ENCODE measurements at regions not wholly inside any gene's neighbourhood (a gene's known extent, or its start where the extent isn't known, plus 50 kb on each side); places are given as distances from the start of the nearest gene placed in this dataset.

DNA sequence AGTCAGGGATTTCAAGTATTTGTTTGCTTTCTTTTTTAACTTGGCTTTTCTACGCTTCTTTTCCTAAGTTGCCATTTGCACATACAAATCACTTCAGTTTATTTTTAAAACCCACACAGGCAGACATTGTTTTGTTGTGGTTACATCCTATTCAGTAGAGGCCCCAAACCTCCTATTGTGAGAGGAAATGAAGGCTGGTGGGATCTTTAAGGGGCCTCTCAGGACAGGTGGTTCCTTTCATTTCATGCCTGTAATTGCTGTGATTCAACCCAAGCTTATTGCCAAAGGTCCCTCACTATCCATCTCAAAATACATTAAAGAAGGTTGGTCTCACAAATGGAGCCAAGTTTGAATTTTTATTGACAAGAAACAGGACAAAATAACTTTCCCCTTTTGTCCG lies 257.1 kb downstream of the ADAMTS20 start:
- in situ Hi-C loops (cut with HindIII; ENCODE audit: low pct_ligation_motif_present, low pct_unique_long_range_greater_than_20kb, low sequenced_read_pairs): loop anchor here (25.0 kb wide), 2 partner anchors 508 to 833 kb away; no protein-coding TSS in a partner anchor
- DNase-seq: no peak

DNA sequence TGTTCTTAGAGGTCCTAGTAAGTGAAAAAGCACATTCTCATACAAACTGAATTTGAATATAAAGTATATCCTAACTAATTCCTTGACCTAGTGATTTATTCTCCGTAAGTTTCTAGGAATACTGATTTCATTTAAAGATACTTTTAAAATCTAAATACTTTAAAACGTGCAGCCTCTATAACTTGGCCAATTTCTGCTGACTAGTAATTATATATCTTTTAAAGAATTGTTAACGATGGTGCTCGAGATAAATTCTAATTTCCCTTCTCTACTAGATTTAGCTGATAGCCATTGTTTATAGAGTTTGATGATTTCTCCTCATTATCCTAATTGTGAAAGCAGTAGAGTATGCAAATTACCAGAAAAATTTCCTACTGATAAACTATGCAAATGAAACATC lies 257.9 kb downstream of the ADAMTS20 start:
- DNase-seq: no peak
- in situ Hi-C loops (cut with HindIII; ENCODE audit: low pct_ligation_motif_present, low pct_unique_long_range_greater_than_20kb, low sequenced_read_pairs): loop anchor here (25.0 kb wide), 2 partner anchors 507 to 832 kb away; no protein-coding TSS in a partner anchor

DNA sequence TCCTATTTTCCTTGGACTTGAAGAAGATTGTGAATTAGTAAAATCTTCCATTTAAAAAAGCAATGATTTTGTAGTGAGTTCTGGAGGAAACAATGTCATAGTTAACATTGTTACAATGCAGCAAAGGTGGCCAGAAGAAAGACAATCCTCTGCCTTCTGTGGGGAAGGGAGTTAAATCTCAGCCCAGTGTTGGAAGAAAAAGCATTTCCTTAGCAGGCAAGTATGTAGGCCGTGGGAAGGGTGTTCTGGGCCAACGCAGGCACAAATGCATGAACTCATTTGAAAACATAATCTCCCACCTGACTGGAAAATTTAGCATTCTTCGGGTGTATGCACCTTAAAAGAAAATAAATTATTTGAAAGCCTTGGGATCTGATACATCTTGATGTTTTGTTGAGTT lies 258.6 kb downstream of the ADAMTS20 start:
- DNase-seq: no peak
- in situ Hi-C loops (cut with HindIII; ENCODE audit: low pct_ligation_motif_present, low pct_unique_long_range_greater_than_20kb, low sequenced_read_pairs): loop anchor here (25.0 kb wide), 2 partner anchors 506 to 831 kb away; no protein-coding TSS in a partner anchor

DNA sequence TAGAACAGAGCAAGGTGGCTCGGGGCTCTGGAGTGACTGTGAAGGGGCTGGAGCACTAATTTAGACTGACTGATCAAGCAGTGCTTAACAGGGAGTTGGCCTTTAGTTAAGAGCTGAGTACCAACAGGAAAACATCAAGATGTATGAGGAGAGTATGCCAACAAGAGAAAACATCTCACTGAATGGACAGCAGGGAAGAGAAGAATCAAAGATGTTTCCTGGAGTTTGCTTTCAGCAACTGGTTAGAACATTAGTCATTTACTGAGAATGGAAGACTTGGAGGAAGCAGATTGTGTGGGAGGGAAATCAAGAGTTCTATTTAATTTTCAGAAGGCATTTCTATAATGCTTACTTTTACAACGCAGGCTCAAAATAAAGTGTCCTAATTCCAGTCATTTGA lies 259.3 kb downstream of the ADAMTS20 start:
- no peak for DNase-seq
- in situ Hi-C loops (cut with HindIII; ENCODE audit: low pct_ligation_motif_present, low pct_unique_long_range_greater_than_20kb, low sequenced_read_pairs): loop anchor here (25.0 kb wide), 2 partner anchors 505 to 830 kb away; no protein-coding TSS in a partner anchor

GRCh38 chr12:43291516-43291915 lies 260.5 kb downstream of the ADAMTS20 start:
- DNase-seq: no peak
- in situ Hi-C loops (cut with HindIII; ENCODE audit: low pct_ligation_motif_present, low pct_unique_long_range_greater_than_20kb, low sequenced_read_pairs): loop anchor here (25.0 kb wide), 2 partner anchors 504 to 829 kb away; no protein-coding TSS in a partner anchor

GRCh38 chr12:43290836-43291235 lies 261.2 kb downstream of the ADAMTS20 start:
- DNase-seq: no peak
- in situ Hi-C loops (cut with HindIII; ENCODE audit: low pct_ligation_motif_present, low pct_unique_long_range_greater_than_20kb, low sequenced_read_pairs): loop anchor here (25.0 kb wide), 2 partner anchors 504 to 829 kb away; no protein-coding TSS in a partner anchor

DNA sequence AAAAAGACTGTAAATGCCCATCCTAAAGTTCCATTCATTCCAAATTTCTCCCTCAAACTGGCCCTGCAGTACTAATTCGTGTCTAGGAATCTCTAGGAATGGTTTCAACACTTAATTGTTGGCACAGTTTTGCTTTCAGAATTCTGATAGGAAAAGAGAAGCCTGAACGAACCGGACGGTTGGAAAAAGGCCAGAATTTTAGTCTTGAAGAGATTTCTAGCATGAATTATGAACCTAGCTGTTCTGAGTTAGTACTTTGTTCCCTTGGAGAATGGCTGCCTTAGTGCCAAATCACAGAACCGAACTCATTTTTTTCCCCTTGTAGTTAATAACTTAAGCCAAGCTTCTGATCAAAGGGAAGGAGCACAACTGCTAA lies 262.6 kb downstream of the ADAMTS20 start:
- in situ Hi-C loops (cut with HindIII; ENCODE audit: low pct_ligation_motif_present, low pct_unique_long_range_greater_than_20kb, low sequenced_read_pairs): loop anchor here (25.0 kb wide), 2 partner anchors 502 to 827 kb away; no protein-coding TSS in a partner anchor
- DNase-seq: no peak

DNA sequence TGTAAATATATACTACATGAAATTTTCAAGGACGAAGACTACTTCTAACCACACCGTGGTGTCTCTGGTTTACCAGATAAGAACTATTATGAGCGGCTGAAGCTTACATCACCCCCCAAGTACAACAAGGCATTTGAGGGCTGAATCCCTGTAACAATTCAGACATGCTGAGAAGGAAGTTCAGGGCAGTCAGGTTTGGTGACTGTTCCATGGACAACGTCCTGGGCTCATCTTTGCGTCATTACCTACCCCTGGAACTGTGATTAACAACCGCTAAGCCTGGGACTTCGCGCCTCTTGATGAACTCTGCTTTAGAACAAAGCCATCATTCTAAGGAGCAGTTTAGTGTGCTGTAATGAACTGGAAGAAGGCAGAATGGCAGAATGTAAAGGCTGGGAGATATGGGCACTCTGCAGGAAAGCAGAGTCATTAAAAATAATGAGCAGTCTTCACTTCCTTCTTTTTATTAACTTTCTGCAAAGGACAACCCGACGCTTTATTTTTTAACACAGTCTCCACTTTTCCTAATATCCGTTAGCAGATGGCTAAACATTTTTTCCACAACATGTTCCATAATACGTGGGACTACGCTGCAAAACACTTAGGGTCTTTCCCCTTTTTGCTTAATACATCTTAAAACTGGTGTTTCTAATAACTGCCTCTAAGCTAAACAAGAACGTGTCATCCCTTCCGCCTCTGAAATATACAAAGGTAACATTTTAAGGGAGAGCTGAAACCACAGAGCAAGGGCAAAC lies 263.2 kb downstream of the ADAMTS20 start:
- in situ Hi-C loops (cut with HindIII; ENCODE audit: low pct_ligation_motif_present, low pct_unique_long_range_greater_than_20kb, low sequenced_read_pairs): loop anchor here (25.0 kb wide), 2 partner anchors 502 to 827 kb away; no protein-coding TSS in a partner anchor
- DNase-seq: no peak

GRCh38 chr12:43287706-43288383 lies 264.2 kb downstream of the ADAMTS20 start:
- in situ Hi-C loops (cut with HindIII; ENCODE audit: low pct_ligation_motif_present, low pct_unique_long_range_greater_than_20kb, low sequenced_read_pairs): loop anchor here (25.0 kb wide), 2 partner anchors 501 to 826 kb away; no protein-coding TSS in a partner anchor
- DNase-seq: no peak

- no peak for DNase-seq
- in situ Hi-C loops (cut with HindIII; ENCODE audit: low pct_ligation_motif_present, low pct_unique_long_range_greater_than_20kb, low sequenced_read_pairs): loop anchor here (25.0 kb wide), 2 partner anchors 500 to 825 kb away; no protein-coding TSS in a partner anchor
Observed at GRCh38 chr12:43286986-43287385, 265.0 kb downstream of the ADAMTS20 start.

GRCh38 chr12:43285159-43285598 lies 266.8 kb downstream of the ADAMTS20 start:
- no peak for DNase-seq
- in situ Hi-C loops (cut with HindIII; ENCODE audit: low pct_ligation_motif_present, low pct_unique_long_range_greater_than_20kb, low sequenced_read_pairs): loop anchor here (25.0 kb wide), 2 partner anchors 498 to 823 kb away; no protein-coding TSS in a partner anchor

DNA sequence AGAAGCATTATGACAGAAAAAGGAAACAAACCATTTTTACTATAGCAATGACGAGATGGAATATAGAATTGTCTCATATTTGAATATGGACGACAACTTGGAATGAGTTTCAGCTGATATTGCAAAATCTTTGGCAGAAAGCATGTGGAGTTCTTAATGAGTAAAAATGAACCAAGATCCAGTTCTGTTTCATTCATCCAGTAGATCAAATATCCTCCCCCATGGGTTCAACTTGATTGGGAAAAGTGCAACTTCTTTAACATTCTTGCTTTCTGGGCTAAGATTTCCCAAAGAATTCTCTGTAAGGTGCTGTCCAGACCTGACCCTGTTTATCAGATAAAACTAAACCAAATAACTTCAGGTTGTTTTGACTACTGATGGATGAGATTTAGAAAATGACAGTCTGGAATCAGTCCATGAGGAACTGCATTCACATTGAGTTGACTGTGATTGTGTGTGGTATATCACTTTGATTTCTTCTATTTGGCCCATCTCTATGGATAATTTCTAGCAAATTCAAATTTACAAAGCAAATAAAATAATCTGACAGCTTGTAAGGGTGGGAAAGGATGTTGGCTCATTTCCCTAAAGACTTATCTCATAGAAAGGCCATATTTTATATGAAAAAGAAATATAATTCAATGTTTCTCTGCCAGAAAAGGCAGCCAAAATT lies 267.4 kb downstream of the ADAMTS20 start:
- in situ Hi-C loops (cut with HindIII; ENCODE audit: low pct_ligation_motif_present, low pct_unique_long_range_greater_than_20kb, low sequenced_read_pairs): loop anchor here (25.0 kb wide), 2 partner anchors 497 to 822 kb away; no protein-coding TSS in a partner anchor
- no peak for DNase-seq

- in situ Hi-C loops (cut with HindIII; ENCODE audit: low pct_ligation_motif_present, low pct_unique_long_range_greater_than_20kb, low sequenced_read_pairs): loop anchor here (25.0 kb wide), 2 partner anchors 496 to 821 kb away; no protein-coding TSS in a partner anchor
- DNase-seq: no peak
Observed at GRCh38 chr12:43283206-43283605, 268.8 kb downstream of the ADAMTS20 start.

DNA sequence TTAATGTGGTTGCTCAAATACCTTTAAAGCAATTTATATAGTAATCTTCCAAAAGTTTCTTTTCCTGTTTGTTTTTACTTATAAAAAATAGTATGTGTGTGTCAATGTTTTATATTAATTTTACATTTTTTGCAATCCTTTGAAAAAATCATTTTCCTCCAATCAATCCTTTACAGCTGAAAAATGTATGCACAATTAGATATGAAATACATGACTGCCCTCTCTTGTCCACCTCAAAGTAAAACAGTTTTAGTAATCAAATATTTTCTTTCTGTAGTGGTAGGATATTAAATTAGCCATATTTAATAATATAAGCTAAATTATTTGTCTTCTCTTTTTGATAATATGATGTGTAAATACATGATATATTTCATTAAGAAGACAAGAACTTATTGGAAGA lies 269.9 kb downstream of the ADAMTS20 start:
- in situ Hi-C loops (cut with HindIII; ENCODE audit: low pct_ligation_motif_present, low pct_unique_long_range_greater_than_20kb, low sequenced_read_pairs): loop anchor here (25.0 kb wide), 2 partner anchors 495 to 820 kb away; no protein-coding TSS in a partner anchor
- DNase-seq: peak; percentile 70

- in situ Hi-C loops (cut with HindIII; ENCODE audit: low pct_ligation_motif_present, low pct_unique_long_range_greater_than_20kb, low sequenced_read_pairs): loop anchor here (25.0 kb wide), 2 partner anchors 494 to 819 kb away; no protein-coding TSS in a partner anchor
Observed at GRCh38 chr12:43281563-43281962, 270.4 kb downstream of the ADAMTS20 start.

GRCh38 chr12:43278541-43278832 lies 273.5 kb downstream of the ADAMTS20 start:
- no peak for DNase-seq
- in situ Hi-C loops (cut with HindIII; ENCODE audit: low pct_ligation_motif_present, low pct_unique_long_range_greater_than_20kb, low sequenced_read_pairs): loop anchor here (25.0 kb wide), 2 partner anchors 491 to 816 kb away; no protein-coding TSS in a partner anchor

More at GRCh38 chr12:43281563-43281962, 270.4 kb downstream of the ADAMTS20 start:
- no peak for DNase-seq

DNA sequence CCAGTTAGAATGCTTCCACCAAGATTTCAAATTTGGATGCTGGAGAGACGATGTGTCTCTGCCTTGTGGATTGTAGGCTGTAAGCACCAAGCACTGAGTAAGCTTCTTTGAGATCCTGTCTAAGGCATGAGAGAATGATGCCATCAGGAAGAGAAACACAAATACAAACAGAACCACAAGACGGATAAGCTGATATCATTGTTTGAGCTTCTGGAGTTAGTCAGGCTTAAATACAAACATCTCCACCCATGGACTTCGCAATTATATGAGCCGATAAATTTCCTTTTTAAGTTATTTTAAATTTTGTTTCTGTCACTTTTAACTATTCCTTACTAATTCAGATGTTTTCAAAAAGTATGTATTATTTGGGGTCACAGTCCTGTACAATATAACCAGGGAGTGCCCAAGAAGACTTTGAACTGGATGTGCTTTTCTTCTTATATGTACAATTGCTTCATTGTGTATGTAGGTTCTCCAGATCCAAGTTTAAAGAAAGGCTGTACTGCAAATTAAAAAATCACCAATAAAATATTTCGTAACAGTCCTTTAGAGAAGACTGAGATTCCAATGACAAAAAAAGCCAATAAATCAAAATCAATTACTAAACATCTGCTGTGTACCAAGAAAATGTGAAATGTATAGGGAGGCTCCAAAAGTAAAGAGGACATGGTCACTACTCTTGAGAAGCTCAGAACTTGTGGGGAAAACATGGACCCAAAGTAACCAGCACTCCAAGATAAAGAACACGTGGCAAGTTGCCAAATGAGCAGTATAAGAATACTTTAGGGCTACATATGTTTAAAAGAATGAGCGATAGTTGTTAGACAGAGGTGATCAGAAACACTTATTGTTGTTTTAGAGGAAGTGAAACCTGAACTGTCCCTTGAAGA lies 274.1 kb downstream of the ADAMTS20 start:
- DNase-seq: no peak
- in situ Hi-C loops (cut with HindIII; ENCODE audit: low pct_ligation_motif_present, low pct_unique_long_range_greater_than_20kb, low sequenced_read_pairs): loop anchor here (25.0 kb wide), 2 partner anchors 491 to 816 kb away; no protein-coding TSS in a partner anchor
